SJCRH30 (cell line): ENCODE measurements at regions not wholly inside any gene's neighbourhood (a gene's known extent, or its start where the extent isn't known, plus 50 kb on each side); places are given as distances from the start of the nearest gene placed in this dataset.

Experiments used
- DNase-seq, 2 experiments: peaks; one replicate each; pipeline ENCODE4 v3.0.0-alpha.2; 2015 to 2020
- H3K27ac ChIP-seq: fragments of 250-450 bp; sonication (Bioruptor Pico); 2 replicates; pipeline ENCODE4 v1.5.1; 2020; ENCODE audit warnings: mild to moderate bottlenecking, moderate library complexity
- H3K27me3 ChIP-seq: fragments of 250-450 bp; sonication (Bioruptor Pico); 2 replicates; pipeline ENCODE4 v1.5.1; 2020; ENCODE audit warnings: mild to moderate bottlenecking, moderate library complexity
- H3K36me3 ChIP-seq: fragments of 250-450 bp; sonication (Bioruptor Pico); 2 replicates; pipeline ENCODE4 v1.5.1; 2020; ENCODE audit warnings: mild to moderate bottlenecking, moderate library complexity
- H3K4me1 ChIP-seq: fragments of 250-450 bp; sonication (Bioruptor Pico); 2 replicates; pipeline ENCODE4 v1.5.1; 2020; ENCODE audit warnings: mild to moderate bottlenecking, moderate library complexity
- H3K4me3 ChIP-seq: fragments of 250-450 bp; sonication (Bioruptor Pico); 2 replicates; pipeline ENCODE4 v1.5.1; 2020; ENCODE audit warnings: mild to moderate bottlenecking, moderate library complexity
- H3K9me3 ChIP-seq: fragments of 250-450 bp; sonication (Bioruptor Pico); replicated peaks from 2 replicates; pipeline ENCODE4 v1.5.1; 2020; ENCODE audit warnings: mild to moderate bottlenecking, moderate library complexity

DNA sequence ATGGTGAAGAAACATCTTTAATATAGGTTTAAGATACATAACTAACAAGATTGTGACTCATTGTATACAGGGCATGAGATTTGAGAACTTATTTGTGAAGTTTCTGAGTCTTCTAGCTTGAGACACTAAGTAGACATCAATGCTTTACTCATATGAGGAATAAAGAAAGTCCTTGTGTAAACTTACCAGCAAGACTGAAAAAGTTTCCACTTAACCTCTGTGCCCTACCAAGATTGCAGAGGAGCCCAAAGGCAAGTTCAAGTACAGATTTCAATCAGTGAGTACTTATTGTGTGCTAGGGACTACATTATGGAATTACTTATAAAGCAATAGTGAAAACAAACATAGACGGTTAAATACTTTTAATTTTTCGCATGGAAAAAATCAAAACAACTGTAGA is 1041.2 kb upstream of the CELF4 start:
- H3K36me3 ChIP-seq, result no peaks in the 10 kb centered on the region
- no peak overlapping the region for H3K27ac ChIP-seq
- no peaks in the 10 kb centered on the region for H3K27me3 ChIP-seq
- no peaks in the 10 kb centered on the region for H3K9me3 ChIP-seq
- no peak for DNase-seq
- no peaks in the 10 kb centered on the region for H3K4me1 ChIP-seq
- H3K4me3 ChIP-seq, result no peak overlapping the region

DNA sequence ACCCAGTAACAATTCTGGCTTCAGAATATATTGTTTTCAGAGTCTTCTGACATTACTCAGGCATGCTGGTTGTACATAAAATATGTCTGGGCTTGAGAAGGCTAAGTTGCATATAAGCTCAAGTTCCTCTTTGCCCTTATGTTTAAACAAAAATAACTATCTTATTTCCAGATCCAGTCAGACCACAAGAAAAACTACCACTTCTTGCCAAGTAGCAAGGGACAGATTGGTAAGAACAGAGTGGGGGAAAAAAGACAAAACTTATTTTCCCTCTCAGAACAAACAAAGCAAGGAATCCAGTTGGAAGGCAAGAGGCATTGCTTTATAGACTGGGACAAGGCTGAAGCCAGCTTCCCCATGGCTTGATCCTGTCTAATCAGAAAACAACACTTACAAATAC is 1036.7 kb upstream of the CELF4 start:
- no peak overlapping the region for H3K4me3 ChIP-seq
- no peaks in the 10 kb centered on the region for H3K27me3 ChIP-seq
- no peaks in the 10 kb centered on the region for H3K9me3 ChIP-seq
- no peak overlapping the region for H3K27ac ChIP-seq
- no peaks in the 10 kb centered on the region for H3K36me3 ChIP-seq
- DNase-seq, result no peak
- H3K4me1 ChIP-seq, result no peaks in the 10 kb centered on the region

- Histone ChIP-seq H3K36me3 (no peaks in the 10 kb centered on the region), H3K27ac (no peak overlapping the region), H3K4me3 (no peak overlapping the region), H3K9me3 (no peaks in the 10 kb centered on the region), H3K4me1 (no peaks in the 10 kb centered on the region), H3K27me3 (no peaks in the 10 kb centered on the region)
- DNase-seq, result no peak
Observed at GRCh38 chr18:38587571-38587970, 1022.0 kb upstream of the CELF4 start.

- Histone ChIP-seq H3K9me3 (no peaks in the 10 kb centered on the region), H3K4me1 (no peaks in the 10 kb centered on the region), H3K36me3 (no peaks in the 10 kb centered on the region), H3K27me3 (no peaks in the 10 kb centered on the region), H3K4me3 (no peak overlapping the region), H3K27ac (no peak overlapping the region)
- DNase-seq, result no peak
Observed at GRCh38 chr18:38586327-38586726, 1020.7 kb upstream of the CELF4 start.

- DNase-seq, result no peak
- Histone ChIP-seq H3K27me3 (no peaks in the 10 kb centered on the region), H3K36me3 (no peaks in the 10 kb centered on the region), H3K4me3 (no peak overlapping the region), H3K27ac (no peak overlapping the region), H3K4me1 (no peaks in the 10 kb centered on the region), H3K9me3 (no peaks in the 10 kb centered on the region)
Observed at GRCh38 chr18:38579764-38580163, 1014.2 kb upstream of the CELF4 start.

- DNase-seq, result no peak
- Histone ChIP-seq H3K36me3 (no peaks in the 10 kb centered on the region), H3K9me3 (no peaks in the 10 kb centered on the region), H3K4me3 (no peak overlapping the region), H3K27ac (no peak overlapping the region), H3K27me3 (no peaks in the 10 kb centered on the region), H3K4me1 (no peaks in the 10 kb centered on the region)
Observed at GRCh38 chr18:38576916-38577315, 1011.3 kb upstream of the CELF4 start.

- no peak overlapping the region for H3K27ac ChIP-seq
- H3K27me3 ChIP-seq, result no peaks in the 10 kb centered on the region
- no peaks in the 10 kb centered on the region for H3K36me3 ChIP-seq
- no peaks in the 10 kb centered on the region for H3K9me3 ChIP-seq
- no peak overlapping the region for H3K4me3 ChIP-seq
- no peaks in the 10 kb centered on the region for H3K4me1 ChIP-seq
- DNase-seq, result no peak
Observed at GRCh38 chr18:38576349-38576748, 1010.8 kb upstream of the CELF4 start.

- Histone ChIP-seq H3K4me3 (no peak overlapping the region), H3K27ac (no peak overlapping the region), H3K27me3 (no peaks in the 10 kb centered on the region), H3K9me3 (no peaks in the 10 kb centered on the region), H3K36me3 (no peaks in the 10 kb centered on the region), H3K4me1 (no peaks in the 10 kb centered on the region)
- DNase-seq, result no peak
Observed at GRCh38 chr18:38575648-38576047, 1010.0 kb upstream of the CELF4 start.

DNA sequence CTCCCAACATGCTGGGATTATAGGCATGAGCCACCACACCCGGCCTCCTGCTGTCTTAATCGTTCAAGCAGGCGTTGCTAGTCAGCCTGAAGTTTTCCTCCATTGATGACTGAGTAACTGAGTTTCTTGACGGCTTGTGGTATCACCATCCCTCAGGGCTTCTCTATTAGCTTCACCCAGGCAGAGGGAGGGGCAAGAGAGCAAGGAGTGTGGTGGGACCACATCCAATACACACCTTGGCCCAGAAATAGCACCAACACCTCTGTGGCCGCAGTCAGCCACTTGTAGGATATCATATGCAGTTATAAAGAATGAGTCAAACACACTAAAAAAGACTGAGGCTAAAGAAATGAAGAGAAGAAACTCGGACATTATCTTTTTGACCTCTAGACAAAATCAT is 1009.4 kb upstream of the CELF4 start:
- Histone ChIP-seq H3K9me3 (no peaks in the 10 kb centered on the region), H3K27ac (no peak overlapping the region), H3K36me3 (no peaks in the 10 kb centered on the region), H3K4me3 (no peak overlapping the region), H3K4me1 (no peaks in the 10 kb centered on the region), H3K27me3 (no peaks in the 10 kb centered on the region)
- no peak for DNase-seq

- no peaks in the 10 kb centered on the region for H3K27me3 ChIP-seq
- H3K36me3 ChIP-seq, result no peaks in the 10 kb centered on the region
- no peaks in the 10 kb centered on the region for H3K9me3 ChIP-seq
- no peak for DNase-seq
- no peak overlapping the region for H3K4me3 ChIP-seq
- no peak overlapping the region for H3K27ac ChIP-seq
- H3K4me1 ChIP-seq, result no peaks in the 10 kb centered on the region
Observed at GRCh38 chr18:38572554-38573111, 1007.0 kb upstream of the CELF4 start.

- Histone ChIP-seq H3K27ac (no peak overlapping the region), H3K4me3 (no peak overlapping the region), H3K9me3 (no peaks in the 10 kb centered on the region), H3K27me3 (no peaks in the 10 kb centered on the region), H3K36me3 (no peaks in the 10 kb centered on the region), H3K4me1 (no peaks in the 10 kb centered on the region)
- DNase-seq, result no peak
Observed at GRCh38 chr18:38571651-38572050, 1006.1 kb upstream of the CELF4 start.

DNA sequence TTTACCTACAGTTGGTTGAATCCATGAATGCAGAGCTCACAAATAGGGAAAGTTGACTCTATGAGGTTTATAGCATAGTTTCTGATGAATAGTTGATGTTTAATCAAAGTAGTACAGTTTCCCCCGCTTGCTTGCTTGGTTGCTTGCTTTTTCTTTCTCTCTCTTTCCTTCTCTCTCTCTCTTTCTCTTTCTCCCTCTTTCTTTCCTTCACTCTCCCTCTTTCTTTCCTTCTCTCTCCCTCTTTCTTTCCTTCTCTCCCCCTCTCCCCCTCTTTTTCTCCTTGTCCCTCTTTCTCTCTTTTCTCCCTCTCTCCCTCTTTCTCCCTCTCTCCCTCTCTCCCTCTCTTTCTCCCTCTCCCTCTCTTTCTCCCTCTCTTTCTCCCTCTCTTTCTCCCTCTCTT is 999.9 kb upstream of the CELF4 start:
- Histone ChIP-seq H3K27ac (no peak overlapping the region), H3K9me3 (no peaks in the 10 kb centered on the region), H3K4me3 (no peak overlapping the region), H3K27me3 (no peaks in the 10 kb centered on the region), H3K36me3 (no peaks in the 10 kb centered on the region), H3K4me1 (no peaks in the 10 kb centered on the region)
- no peak for DNase-seq

- H3K36me3 ChIP-seq, result no peaks in the 10 kb centered on the region
- DNase-seq, result no peak
- H3K4me3 ChIP-seq, result no peak overlapping the region
- H3K4me1 ChIP-seq, result no peaks in the 10 kb centered on the region
- H3K27me3 ChIP-seq, result no peaks in the 10 kb centered on the region
- no peak overlapping the region for H3K27ac ChIP-seq
- H3K9me3 ChIP-seq, result no peaks in the 10 kb centered on the region
Observed at GRCh38 chr18:38563396-38563980, 997.9 kb upstream of the CELF4 start.

GRCh38 chr18:38557006-38557405 is 991.4 kb upstream of the CELF4 start:
- no peak for DNase-seq
- H3K4me3 ChIP-seq, result no peak overlapping the region
- H3K36me3 ChIP-seq, result no peaks in the 10 kb centered on the region
- no peak overlapping the region for H3K27ac ChIP-seq
- H3K9me3 ChIP-seq, result no peaks in the 10 kb centered on the region
- H3K4me1 ChIP-seq, result no peaks in the 10 kb centered on the region
- H3K27me3 ChIP-seq, result no peaks in the 10 kb centered on the region

- H3K4me3 ChIP-seq, result no peak overlapping the region
- H3K4me1 ChIP-seq, result no peaks in the 10 kb centered on the region
- H3K36me3 ChIP-seq, result no peaks in the 10 kb centered on the region
- no peak overlapping the region for H3K27ac ChIP-seq
- no peak for DNase-seq
- H3K27me3 ChIP-seq, result no peaks in the 10 kb centered on the region
- H3K9me3 ChIP-seq, result no peaks in the 10 kb centered on the region
Observed at GRCh38 chr18:38552732-38553321, 987.2 kb upstream of the CELF4 start.

DNA sequence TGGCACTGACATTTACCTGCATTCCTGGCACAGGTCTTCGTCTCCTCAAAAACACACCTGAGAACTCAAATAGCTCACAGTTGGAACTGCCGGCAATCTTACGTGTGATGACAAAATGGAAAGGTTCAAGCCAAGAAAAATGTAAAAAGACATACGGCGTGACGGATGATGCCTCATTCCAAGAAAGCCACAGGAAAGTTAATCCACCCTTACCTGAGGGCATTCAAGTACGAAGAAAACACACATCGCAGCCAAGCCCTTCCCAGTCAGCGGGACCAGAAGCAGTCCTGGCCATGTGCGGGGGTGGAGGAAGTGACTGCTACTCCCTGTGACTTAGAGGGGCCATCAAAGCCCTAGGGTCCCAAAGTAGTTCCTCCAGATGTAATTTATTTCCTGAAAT is 986.3 kb upstream of the CELF4 start:
- no peak for DNase-seq
- Histone ChIP-seq H3K27ac (no peak overlapping the region), H3K36me3 (no peaks in the 10 kb centered on the region), H3K4me3 (no peak overlapping the region), H3K27me3 (no peaks in the 10 kb centered on the region), H3K4me1 (no peaks in the 10 kb centered on the region), H3K9me3 (no peaks in the 10 kb centered on the region)
